IPS DF 19.7 (cell line): ENCODE measurements at regions not wholly inside any gene's neighbourhood (a gene's known extent, or its start where the extent isn't known, plus 50 kb on each side); places are given as distances from the start of the nearest gene placed in this dataset.
"Not testable (repeated sequence)": the region's sequence is repeated elsewhere in the genome, so short reads cannot be mapped to it uniquely, and the experiment has no call there.

Experiments
- DNase-seq: peaks from one replicate; pipeline ENCODE4 v3.0.0-alpha.2; 2013; ENCODE audit warnings: low read depth, low spot score

DNA sequence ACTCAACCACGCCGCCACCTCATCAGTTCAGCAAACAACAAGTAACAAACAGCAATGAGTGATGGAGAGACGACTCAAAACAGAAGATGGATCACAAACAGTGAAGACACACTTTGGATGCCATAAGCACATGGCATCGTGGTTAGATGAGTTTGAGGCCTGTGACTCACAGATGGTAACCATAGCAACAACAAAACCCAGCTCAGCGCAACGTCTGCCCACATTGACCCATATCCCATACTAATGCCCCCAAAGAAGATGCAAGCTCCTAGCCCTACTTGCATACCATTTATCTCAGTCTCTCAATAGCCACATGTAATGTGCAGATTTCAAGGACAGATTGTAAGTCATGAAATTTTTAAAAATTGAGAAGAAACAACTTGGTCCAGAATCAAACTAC lies 1322.3 kb upstream of the TMEM132C start:
- DNase-seq: no peak

GRCh38 chr12:126946958-126947357 lies 1320.0 kb upstream of the TMEM132C start:
- not testable (repeated sequence) for DNase-seq

DNA sequence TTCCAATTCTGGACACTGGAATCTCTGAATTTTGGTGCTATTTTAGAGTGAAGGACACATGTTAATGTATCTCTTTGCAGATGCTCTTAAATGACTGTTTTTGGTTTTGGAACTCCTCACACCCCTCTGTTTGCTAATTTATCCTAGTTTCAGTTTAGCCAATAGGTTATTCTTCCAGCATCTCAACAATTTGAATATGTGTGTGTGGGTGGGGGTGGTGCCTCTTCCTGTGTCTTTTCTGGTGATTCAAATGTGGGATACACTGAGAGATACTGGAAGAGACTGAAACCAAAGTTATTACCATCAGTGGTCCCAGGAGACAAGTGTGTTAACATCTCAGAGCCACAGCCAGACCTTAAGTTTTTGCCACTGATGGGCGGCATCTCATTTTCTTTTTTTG lies 1317.4 kb upstream of the TMEM132C start:
- DNase-seq: no peak

GRCh38 chr12:126950266-126950665 lies 1316.7 kb upstream of the TMEM132C start:
- DNase-seq: no peak

DNA sequence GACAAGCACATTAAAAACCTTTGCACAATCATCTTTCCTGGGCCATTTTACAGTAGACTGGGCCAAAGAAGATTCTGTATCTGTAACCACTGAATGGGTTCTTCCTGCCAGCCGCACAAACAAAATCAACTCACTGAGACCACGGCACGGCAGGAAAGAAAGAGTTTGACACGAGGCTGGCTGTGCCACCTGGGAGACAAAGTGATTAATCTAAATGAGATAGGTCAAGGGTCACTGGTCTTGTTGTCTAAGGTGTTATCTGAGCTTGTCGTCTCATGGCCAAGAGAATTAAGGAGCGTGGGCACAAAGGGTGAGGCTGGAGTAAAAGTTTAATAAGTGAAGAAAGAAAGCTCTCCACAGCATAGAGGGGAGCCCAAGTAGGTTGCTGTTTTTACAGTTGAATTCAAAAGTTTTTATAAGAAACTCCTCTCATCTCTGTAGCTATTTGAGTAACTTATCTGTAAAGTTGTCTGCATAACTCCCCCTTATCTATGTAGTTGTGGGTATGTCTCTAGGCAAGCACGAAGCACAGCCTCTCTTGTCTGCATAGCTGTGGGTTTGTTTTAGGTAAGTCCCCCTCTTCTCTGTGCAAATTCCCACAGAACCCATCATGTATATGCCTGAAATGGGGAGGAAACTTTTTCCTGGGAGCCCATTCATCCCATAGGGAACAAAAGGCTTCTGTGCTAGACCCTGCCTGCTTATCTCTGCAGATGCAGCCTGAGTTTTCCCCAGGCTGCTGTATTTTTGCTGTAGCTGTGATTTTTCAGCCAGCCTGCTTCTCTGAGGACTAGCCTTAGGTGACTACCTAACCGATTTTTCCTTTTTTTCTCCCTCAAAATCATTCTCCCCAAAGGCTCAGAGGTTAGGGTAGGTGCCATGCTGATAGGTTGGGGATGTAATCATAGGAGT lies 1314.6 kb upstream of the TMEM132C start:
- DNase-seq: no peak

DNA sequence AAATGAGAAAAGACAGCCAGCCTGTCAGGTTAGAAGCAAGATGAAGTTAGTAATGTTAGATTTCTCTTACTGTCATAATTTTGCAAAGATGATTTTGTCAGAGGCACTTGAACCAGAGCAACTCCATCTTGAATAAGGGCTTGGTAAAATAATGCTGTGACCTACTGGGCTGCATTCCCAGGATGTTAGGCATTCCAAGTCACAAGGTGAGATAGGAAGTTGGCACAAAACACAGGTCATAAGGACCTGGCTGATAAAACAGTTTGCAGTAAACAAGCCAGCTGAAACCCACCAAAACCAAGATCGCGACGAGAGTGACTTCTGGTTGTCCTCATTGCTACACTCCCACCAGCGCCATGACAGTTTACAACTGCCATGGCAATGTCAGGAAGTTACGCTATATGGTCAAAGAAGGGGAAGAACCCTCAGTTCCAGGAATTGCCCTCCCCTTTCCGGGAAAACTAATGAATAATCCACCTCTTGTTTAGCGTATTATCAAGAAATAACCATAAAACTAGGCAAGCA lies 1313.5 kb upstream of the TMEM132C start:
- no peak for DNase-seq

DNA sequence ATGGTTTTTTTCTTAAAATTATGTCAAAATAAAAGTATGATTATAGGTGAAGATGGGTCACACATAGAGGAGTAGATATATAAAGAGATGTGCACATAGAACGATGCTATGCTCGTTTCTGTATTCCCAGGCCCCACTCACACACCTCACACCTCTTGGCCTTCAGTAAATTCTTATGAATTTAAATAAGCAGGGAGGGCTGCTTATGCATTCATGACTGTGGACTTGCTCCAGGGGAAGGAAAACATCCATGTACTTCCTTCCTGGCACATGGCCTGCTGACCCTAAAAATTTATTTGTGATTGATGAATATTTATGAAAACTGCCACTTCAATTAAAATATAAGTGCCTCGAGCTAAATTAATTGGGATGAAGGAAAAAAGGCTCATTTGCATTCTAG lies 1306.7 kb upstream of the TMEM132C start:
- DNase-seq: no peak

DNA sequence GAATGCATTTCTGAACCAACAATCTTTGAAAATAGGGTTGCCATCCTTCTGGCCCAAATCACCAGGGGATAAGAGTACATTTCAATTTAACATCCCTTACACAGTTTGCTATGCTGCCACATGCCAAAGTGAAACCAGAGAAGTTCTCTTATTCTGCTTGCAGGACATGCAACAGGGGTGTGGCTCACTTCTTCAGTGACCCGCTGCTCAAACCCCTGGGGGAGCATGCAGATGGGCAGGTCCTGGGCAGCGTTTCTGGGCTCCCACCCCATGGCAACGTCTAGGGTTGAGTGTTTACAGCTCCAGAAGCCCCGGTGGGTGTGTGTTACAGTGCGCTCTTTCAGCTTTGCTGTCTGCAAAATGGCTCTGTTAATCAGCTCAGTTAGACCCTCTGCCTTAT lies 1306.3 kb upstream of the TMEM132C start:
- DNase-seq: no peak

DNA sequence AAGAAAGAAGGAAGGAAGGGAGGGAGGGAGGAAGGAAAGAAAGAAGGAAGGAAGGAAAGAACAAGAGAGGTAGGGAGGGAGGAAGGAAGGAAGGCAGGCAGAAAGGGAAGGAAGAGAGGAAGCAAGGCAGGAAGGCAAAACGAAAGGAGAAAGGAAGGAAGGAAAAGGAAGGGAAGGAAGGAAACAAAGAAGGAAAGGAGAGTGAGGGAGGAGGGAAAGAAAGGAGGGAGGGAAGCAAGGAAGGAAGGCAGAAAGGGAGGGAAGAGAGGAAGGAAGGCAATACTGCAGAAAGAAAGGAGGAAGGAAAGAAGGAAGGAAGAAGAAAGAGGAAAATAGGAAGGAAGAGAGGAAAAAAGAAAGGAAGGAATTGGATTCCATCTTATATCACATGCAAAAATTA lies 1303.1 kb upstream of the TMEM132C start:
- DNase-seq: no peak

- no peak for DNase-seq
Observed at GRCh38 chr12:126966498-126966897, 1300.5 kb upstream of the TMEM132C start.

DNA sequence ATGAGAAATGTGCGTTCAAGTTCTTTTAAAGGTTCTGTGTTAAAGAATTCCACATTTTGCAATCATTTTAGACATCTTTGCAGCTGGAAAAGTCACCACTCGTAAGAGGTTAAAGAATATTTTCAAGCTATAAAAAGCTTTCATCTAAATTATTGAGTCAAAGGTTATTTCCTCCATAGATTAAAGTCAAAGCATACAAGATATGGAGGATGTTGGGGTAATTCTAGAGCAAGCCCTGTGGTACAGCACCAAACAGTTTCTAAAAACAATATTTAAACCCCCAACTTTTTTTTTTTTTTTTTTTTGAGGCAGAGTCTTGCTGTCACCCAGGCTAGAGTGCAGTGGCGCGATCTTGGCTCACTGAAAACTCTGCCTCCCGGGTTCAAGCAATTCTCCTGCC lies 1299.8 kb upstream of the TMEM132C start:
- no peak for DNase-seq

DNA sequence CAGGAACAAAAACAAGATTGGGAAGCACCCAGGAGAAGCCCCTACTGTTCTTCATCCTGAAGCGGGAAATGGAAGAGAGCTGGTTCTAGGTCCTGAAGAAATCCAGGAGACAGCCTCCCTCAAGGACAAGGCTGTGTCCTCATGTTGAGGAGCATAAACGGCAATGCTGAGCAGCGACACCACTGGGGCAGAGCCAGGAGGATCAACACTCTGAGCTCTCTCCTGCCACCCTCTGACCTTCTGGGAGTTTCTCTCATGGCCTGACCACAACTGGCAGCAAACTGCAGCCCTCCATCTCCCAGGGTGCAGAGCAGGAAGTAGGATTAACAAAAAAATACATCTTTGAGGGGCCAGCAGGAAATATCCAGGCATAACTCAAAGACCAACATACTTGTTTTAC lies 1292.2 kb upstream of the TMEM132C start:
- DNase-seq: peak; percentile 15

- no peak for DNase-seq
Observed at GRCh38 chr12:126976579-126976978, 1290.4 kb upstream of the TMEM132C start.

GRCh38 chr12:126979564-126979963 lies 1287.4 kb upstream of the TMEM132C start:
- DNase-seq: not testable (repeated sequence)

DNA sequence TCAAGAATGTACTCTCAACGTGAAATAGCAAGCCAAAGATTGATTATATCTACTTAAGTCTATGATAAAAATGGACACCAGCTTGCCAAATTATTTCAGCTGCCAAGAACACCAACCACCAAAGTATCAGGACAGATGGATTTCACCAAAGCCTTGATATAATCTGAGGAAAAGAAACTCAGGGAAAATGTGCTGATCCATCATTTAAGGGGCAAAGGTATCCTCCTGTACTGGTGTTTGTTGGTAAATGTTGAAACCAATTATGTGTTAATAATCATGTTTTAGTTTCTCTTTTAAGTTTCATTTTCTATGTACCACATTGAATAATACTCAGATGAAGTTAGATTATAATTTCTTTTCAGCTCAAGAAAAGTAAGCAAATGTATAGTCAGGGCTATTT lies 1284.3 kb upstream of the TMEM132C start:
- DNase-seq: no peak

- not testable (repeated sequence) for DNase-seq
Observed at GRCh38 chr12:126983735-126984134, 1283.2 kb upstream of the TMEM132C start.

- not testable (repeated sequence) for DNase-seq
Observed at GRCh38 chr12:126985663-126986062, 1281.3 kb upstream of the TMEM132C start.

GRCh38 chr12:126989532-126989931 lies 1277.4 kb upstream of the TMEM132C start:
- DNase-seq: no peak

- DNase-seq: no peak
Observed at GRCh38 chr12:126993898-126994297, 1273.1 kb upstream of the TMEM132C start.

DNA sequence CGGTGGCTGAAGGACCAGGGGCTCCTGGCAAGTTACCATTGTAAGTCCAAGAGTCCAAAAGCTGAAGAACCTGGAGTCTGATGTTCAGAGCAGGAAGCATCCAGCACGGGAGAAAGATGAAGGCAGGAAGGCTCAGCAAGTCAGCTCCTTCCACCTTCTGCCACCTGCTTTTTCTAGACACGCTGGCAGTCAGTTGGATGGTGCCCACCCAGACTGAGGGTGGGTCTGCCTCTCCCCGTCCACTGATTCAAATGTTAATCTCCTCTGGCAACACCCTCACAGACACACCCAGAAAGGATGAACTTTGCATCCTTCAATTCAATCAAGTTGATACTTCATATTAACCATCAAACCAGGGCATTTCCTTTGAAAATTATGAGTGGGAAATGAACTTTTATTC lies 1272.4 kb upstream of the TMEM132C start:
- DNase-seq: no peak

GRCh38 chr12:126998031-126998430 lies 1268.9 kb upstream of the TMEM132C start:
- no peak for DNase-seq

- no peak for DNase-seq
Observed at GRCh38 chr12:126998747-126999285, 1268.2 kb upstream of the TMEM132C start.

GRCh38 chr12:126999352-126999751 lies 1267.6 kb upstream of the TMEM132C start:
- no peak for DNase-seq
